ENCODE measurements at regions not wholly inside any gene's neighbourhood (a gene's known extent, or its start where the extent isn't known, plus 50 kb on each side); places are given as distances from the start of the nearest gene placed in this dataset.

DNA sequence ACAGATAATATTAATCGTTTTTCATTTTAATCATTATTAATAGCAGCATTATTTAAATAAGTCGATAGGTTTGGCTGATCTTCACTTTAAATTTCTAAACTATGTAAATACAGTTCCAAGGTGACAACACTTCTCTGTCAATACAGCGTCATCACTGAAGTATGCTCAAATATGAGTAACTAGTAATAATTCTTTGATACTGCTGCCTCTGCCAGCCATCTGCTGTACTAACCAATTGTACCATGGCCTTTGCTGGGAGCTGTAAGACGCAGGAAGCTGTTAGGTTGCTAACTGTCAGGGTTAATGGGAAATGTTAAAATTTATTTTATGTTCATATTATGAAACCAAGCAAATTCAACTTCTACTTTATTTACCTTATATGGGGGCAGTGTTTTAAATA, 1650.5 kb upstream of the LRRTM3 start:
- in situ Hi-C loops (cut with HindIII; ENCODE audit: extremely low pct_ligation_motif_present, low pct_unique_long_range_greater_than_20kb) (no loop called here), intact Hi-C loops (cut with micrococcal nuclease; ENCODE audit: unreplicated experiment) (no loop called here)
- no peaks in the 10 kb centered on the region for H3K4me1 ChIP-seq (ENCODE audit: insufficient read depth, low read length)
- H4K20me1 ChIP-seq (ENCODE audit: insufficient read depth, low read length) = no peaks in the 10 kb centered on the region
- H3K9me3 ChIP-seq (ENCODE audit: low read length) = peaks cover 24% of the 10 kb centered on the region
- H3K27me3 ChIP-seq (ENCODE audit: control insufficient read depth in 1 of 2, insufficient read depth in 2 of 2, low read length in 2 of 2) = no peaks in the 10 kb centered on the region; a peak in 1 of 5 replicates
- no peak overlapping the region for H3K4me3 ChIP-seq (replicated peaks in 1 of 3; ENCODE audit: insufficient read depth in 1 of 3, low read depth in 2 of 3, low read length in 3 of 3)
- ATAC-seq (no peak), FAIRE-seq (no peak), DNase-seq (ENCODE audit: low spot score) (no peak)
- 18% methylated on average over 4 of the region's 4 CpGs for WGBS (ENCODE audit: low lambda C conversion rate)
- BruUV-seq (replicated peaks) = no TSS peak
- ChIA-PET CTCF (ENCODE audit: low intra/inter-chr PET ratio, low total read pairs) (no interaction called here), POLR2A (no interaction called here)
- H3K36me3 ChIP-seq (replicated peaks in 1 of 2; ENCODE audit: control insufficient read depth in 1 of 2, insufficient read depth in 2 of 2, low read length in 2 of 2) = no peaks in the 10 kb centered on the region
- no peak overlapping the region for H2AFZ ChIP-seq (ENCODE audit: low read length)
- H3K27ac ChIP-seq (ENCODE audit: extremely low read length, insufficient read depth, low read length) = no peak overlapping the region
- no peak overlapping the region for H3K4me2 ChIP-seq (ENCODE audit: low read depth, low read length)
- H3K9ac ChIP-seq (ENCODE audit: insufficient read depth, low read depth, low read length) = no peak overlapping the region
- TF ChIP-seq, protein P1, sequence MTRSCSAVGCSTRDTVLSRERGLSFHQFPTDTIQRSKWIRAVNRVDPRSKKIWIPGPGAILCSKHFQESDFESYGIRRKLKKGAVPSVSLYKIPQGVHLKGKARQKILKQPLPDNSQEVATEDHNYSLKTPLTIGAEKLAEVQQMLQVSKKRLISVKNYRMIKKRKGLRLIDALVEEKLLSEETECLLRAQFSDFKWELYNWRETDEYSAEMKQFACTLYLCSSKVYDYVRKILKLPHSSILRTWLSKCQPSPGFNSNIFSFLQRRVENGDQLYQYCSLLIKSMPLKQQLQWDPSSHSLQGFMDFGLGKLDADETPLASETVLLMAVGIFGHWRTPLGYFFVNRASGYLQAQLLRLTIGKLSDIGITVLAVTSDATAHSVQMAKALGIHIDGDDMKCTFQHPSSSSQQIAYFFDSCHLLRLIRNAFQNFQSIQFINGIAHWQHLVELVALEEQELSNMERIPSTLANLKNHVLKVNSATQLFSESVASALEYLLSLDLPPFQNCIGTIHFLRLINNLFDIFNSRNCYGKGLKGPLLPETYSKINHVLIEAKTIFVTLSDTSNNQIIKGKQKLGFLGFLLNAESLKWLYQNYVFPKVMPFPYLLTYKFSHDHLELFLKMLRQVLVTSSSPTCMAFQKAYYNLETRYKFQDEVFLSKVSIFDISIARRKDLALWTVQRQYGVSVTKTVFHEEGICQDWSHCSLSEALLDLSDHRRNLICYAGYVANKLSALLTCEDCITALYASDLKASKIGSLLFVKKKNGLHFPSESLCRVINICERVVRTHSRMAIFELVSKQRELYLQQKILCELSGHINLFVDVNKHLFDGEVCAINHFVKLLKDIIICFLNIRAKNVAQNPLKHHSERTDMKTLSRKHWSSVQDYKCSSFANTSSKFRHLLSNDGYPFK (CRISPR knock-in tag; IDR thresholded peaks at IDR 0.05; ENCODE audit: borderline replicate concordance) = no peak
- TF ChIP-seq CREM (IDR thresholded peaks at IDR 0.05) (no peak), CREM (CRISPR knock-in tag; IDR thresholded peaks at IDR 0.05) (no peak), ZNF383 (CRISPR knock-in tag; IDR thresholded peaks at IDR 0.05; ENCODE audit: borderline replicate concordance) (no peak), CHCHD3 (CRISPR knock-in tag; IDR thresholded peaks at IDR 0.05) (no peak), SRSF9 (IDR thresholded peaks at IDR 0.05; ENCODE audit: borderline replicate concordance, insufficient read depth, low read depth, low read length, poor library complexity, severe bottlenecking) (no peak), ZNF547 (CRISPR knock-in tag; IDR thresholded peaks at IDR 0.05) (no peak), MEIS2 (CRISPR knock-in tag; IDR thresholded peaks at IDR 0.05) (no peak)
- no peaks in the 10 kb centered on the region for H3K79me2 ChIP-seq (ENCODE audit: insufficient read depth, low read length)

Measured in HepG2 (cell line).